ENCODE measurements at regions not wholly inside any gene's neighbourhood (a gene's known extent, or its start where the extent isn't known, plus 50 kb on each side); places are given as distances from the start of the nearest gene placed in this dataset.

DNA sequence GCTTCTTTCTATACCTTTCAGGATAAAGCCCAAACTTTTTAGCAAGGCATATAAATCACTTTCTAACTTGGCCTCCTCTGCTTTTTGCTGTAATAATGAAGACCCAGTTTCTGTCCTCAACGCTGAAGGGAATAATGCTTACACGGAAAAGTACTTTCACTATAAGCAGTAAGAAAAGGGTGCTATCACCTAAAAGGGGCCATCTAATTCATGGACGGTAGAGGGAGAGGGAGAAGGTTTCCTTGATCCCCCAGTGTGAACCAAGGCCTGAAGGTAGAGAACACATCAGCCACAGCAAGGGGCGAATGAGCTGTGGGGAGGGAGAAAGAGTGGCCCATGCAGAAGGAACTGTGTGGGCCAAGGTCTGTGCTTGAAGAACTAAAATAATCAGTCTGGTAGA is 417.7 kb upstream of the CLINT1 start:
- DNase-seq (ENCODE audit: low spot score in 2 of 2) (no peak), ATAC-seq (no peak)
- H3K36me3 Mint-ChIP-seq, result no peaks in the 10 kb centered on the region
- H3K4me1 Mint-ChIP-seq, result no peaks in the 10 kb centered on the region
- H3K27ac Mint-ChIP-seq, result no peak overlapping the region
- H3K9me3 Mint-ChIP-seq, result no peaks in the 10 kb centered on the region
- H3K4me3 Mint-ChIP-seq, result no peak overlapping the region

DNA sequence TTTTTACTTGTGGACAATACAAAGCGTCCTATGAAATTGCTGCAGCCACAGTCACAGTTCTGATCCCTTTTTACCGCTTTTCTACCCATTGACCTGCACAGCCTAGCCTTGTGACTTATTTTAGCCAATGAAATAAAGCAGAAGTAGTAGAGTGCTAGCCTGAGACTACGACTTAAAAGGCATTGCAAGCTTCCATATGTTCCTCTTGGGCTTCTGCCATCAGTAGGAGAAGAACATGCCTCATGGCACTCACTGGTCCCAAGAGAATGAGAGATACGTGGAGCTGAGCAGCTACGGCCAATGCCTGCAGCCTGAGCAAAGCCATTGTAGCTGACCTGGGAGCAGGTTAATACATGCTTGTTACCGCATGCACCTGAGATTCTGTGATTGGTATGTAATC is 416.6 kb upstream of the CLINT1 start:
- Mint-ChIP-seq H3K9me3 (no peaks in the 10 kb centered on the region), H3K27ac (no peak overlapping the region), H3K4me1 (no peaks in the 10 kb centered on the region), H3K36me3 (no peaks in the 10 kb centered on the region), H3K4me3 (no peak overlapping the region)
- no peak for DNase-seq (ENCODE audit: low spot score in 2 of 2)
- ATAC-seq, result no peak

DNA sequence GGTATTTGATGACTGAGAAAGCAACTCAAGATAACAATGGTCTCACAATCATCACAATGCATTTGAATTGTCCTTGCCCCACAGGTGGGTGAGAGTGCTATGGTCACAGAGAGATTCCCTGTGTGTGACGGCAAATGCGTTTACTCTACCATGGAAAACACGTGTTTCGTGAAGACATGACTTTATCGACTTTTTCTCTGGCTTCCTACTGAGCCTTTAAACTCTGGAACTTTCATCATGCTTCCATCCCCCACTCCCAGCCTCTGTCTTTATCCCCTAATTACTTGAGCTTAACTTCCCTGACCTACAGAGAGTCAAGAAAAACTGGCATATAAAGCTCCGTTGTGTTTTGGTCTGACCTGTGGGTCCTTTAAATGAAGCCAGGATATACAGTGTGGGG is 414.1 kb upstream of the CLINT1 start:
- DNase-seq (ENCODE audit: low spot score in 2 of 2), result no peak
- Mint-ChIP-seq H3K27ac (no peak overlapping the region), H3K4me3 (no peak overlapping the region), H3K36me3 (no peaks in the 10 kb centered on the region), H3K9me3 (no peaks in the 10 kb centered on the region), H3K4me1 (no peaks in the 10 kb centered on the region)
- no peak for ATAC-seq

DNA sequence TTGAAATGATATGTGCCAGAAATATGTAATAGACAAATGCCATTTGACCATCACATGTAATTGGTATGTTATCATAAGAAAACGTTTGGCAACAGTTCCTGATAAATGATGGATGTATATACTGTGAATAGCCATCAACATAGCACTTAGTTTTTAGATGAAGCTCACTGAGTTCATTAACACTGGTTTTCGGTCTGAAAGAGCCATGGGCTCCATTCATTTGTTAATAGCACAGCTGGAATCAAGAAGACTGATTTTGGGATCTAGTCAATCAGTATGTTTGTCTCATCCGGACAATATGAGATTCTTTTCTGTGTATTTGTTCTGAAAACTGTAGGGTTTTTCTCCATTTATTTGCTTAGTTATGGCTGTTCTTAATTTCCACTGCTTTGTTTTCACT is 413.5 kb upstream of the CLINT1 start:
- Mint-ChIP-seq H3K9me3 (no peaks in the 10 kb centered on the region), H3K27ac (no peak overlapping the region)

DNA sequence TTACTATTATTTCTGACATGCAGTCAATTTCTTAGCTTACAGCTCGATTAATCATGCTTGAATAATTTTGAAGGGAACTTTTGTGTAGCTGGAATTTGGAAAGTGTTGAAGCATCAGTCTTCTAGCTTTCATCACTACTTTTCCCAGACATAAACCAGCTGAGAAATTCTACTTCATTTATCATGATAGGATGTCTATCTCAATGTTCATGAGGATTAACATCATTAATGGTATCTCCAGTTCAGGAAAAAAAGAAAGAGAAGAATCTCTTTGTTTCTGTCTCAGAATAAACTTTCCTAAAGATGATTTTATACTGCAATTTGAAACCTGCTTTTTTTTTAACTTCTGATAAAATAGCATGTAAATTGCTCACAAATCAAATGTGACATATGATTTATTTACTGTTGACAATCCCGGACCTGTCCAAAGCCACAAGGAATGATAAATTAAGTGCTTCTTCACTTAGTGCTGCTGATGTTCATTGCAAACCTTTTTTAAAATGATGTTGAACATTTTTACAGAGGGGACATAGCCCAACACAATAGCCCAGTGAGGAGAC is 412.1 kb upstream of the CLINT1 start:
- no peaks in the 10 kb centered on the region for H3K9me3 Mint-ChIP-seq

More for the DNA sequence above, 413.5 kb upstream of the CLINT1 start:
- Mint-ChIP-seq H3K4me3 (no peak overlapping the region), H3K4me1 (no peaks in the 10 kb centered on the region), H3K36me3 (no peaks in the 10 kb centered on the region)
- ATAC-seq (no peak), DNase-seq (ENCODE audit: low spot score in 2 of 2) (no peak)

DNA sequence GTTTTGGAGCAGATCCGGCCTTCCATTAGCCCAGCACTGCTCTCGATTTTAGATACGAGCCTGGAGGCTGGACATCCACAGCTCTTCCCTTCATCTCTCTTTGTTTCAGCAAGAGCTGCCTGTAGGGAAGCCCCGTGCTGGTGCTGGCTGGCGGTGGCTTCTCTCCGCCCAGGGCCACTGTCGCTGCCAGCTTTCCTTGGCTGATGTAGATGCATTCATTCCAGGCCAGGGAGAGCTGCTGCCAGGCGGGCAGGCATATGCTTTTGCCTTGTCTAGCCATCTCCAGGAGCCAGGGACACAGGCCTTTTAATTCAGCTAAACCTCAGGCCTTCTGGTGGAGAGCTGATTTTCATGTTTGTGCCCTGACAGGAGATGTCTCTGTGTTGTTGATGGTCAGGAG is 409.3 kb upstream of the CLINT1 start:
- DNase-seq (ENCODE audit: low spot score in 2 of 2), result no peak
- Mint-ChIP-seq H3K4me3 (no peak overlapping the region), H3K4me1 (no peaks in the 10 kb centered on the region), H3K36me3 (no peaks in the 10 kb centered on the region), H3K27ac (no peak overlapping the region), H3K9me3 (no peaks in the 10 kb centered on the region)
- ATAC-seq, result no peak

More for the DNA sequence above, 412.1 kb upstream of the CLINT1 start:
- no peak overlapping the region for H3K27ac Mint-ChIP-seq
- no peak for ATAC-seq
- H3K4me1 Mint-ChIP-seq, result no peaks in the 10 kb centered on the region
- H3K36me3 Mint-ChIP-seq, result no peaks in the 10 kb centered on the region
- no peak overlapping the region for H3K4me3 Mint-ChIP-seq
- no peak for DNase-seq (ENCODE audit: low spot score in 2 of 2)

DNA sequence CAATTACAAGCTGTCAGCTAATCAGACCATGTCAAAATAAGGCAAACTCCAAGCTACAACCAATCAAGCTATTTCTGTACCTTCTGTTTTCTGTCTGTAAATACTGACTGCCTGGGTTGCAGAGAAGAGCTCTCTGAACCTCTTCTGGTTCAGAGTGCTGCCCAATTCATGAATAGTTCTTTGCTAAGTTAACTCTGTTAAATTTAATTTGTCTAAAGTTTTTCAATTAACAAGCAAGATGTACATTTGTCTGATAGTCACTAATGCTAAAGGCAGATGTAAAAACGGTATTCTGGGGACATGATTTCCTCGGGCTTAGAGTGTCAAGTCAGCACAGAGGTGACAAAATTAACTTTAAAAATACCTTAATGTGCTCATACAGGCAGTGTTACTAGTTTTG is 408.3 kb upstream of the CLINT1 start:
- Mint-ChIP-seq H3K4me1 (no peaks in the 10 kb centered on the region), H3K9me3 (no peaks in the 10 kb centered on the region), H3K36me3 (no peaks in the 10 kb centered on the region), H3K27ac (no peak overlapping the region), H3K4me3 (no peak overlapping the region)
- ATAC-seq (no peak), DNase-seq (ENCODE audit: low spot score in 2 of 2) (no peak)

DNA sequence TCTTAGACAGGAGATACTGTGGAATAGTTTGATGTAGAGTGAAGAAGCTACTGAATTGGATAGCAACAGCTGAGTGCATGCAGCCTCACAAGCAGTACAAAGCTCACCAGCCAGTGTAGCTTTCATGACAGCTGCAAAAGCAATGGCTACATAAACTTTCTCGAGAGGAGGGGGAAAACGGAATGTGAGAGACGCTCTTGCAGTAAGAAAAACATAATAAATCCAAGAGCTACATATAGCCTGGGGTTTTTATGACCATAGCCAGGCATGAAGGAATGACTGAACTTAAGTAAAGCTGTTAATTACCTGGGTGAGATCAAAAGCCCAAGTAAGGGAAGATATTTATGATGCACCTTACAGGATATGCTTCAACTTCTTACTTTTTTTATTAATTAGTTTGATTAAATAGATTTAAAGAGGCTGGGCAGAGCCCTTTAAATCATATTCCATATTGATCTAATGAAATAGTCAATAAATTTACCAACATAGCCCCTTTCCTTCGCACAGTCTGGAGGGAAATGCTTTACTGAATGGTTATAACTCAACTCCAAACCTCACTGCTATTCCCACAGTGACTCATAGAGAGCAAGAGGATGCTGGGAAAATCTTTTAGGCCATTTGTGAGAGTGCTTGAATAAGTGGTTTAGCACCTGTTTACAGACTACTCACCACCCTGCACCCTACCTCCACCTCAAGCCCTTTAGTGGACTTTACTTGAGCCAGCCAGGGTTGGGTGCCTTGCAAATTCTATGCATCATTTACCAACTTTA is 407.2 kb upstream of the CLINT1 start:
- Mint-ChIP-seq H3K27ac (no peak overlapping the region), H3K4me3 (no peak overlapping the region), H3K4me1 (no peaks in the 10 kb centered on the region), H3K36me3 (no peaks in the 10 kb centered on the region), H3K9me3 (no peaks in the 10 kb centered on the region)
- ATAC-seq (no peak), DNase-seq (ENCODE audit: low spot score in 2 of 2) (no peak)

DNA sequence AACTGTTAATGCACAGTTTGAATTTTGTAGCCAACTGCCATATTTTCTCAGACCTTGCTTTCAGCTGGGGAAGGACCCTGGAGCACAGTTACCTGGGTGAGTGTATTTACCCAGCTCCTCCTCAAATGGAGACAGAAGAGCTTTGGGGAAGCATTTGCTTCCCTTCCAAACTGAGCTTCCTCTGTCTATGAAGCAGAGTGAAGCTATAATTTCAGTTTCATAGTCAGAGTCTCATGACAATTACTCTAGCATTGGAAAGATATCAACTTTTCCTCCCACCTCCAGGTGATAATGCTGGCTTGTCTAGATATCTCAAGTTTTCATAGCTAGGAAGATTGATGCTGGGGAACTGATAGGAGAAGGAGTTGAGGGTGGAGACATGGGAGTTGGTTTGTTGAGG is 406.4 kb upstream of the CLINT1 start:
- H3K9me3 Mint-ChIP-seq, result no peaks in the 10 kb centered on the region
- ATAC-seq (no peak), DNase-seq (ENCODE audit: low spot score in 2 of 2) (no peak)
- H3K27ac Mint-ChIP-seq, result no peak overlapping the region
- H3K4me3 Mint-ChIP-seq, result no peak overlapping the region
- H3K36me3 Mint-ChIP-seq, result no peaks in the 10 kb centered on the region
- H3K4me1 Mint-ChIP-seq, result no peaks in the 10 kb centered on the region

DNA sequence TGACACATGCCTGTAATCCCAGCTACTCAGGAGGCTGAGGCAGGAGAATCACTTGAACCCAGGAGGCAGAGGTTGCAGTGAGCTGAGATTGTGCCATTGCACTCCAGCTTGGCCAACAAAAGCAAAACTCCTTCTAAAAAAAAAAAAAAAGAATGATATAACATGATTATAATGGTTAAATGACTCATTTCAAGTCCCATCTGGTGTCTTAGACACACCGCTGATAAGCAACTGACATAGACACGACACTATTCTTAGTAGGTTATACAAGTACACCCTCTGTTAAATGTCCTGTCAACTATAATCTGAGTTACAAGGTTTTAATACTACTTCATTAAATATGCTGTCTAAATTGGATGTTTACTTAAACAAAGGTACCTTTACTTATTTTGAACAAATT is 405.3 kb upstream of the CLINT1 start:
- H3K36me3 Mint-ChIP-seq, result no peaks in the 10 kb centered on the region

DNA sequence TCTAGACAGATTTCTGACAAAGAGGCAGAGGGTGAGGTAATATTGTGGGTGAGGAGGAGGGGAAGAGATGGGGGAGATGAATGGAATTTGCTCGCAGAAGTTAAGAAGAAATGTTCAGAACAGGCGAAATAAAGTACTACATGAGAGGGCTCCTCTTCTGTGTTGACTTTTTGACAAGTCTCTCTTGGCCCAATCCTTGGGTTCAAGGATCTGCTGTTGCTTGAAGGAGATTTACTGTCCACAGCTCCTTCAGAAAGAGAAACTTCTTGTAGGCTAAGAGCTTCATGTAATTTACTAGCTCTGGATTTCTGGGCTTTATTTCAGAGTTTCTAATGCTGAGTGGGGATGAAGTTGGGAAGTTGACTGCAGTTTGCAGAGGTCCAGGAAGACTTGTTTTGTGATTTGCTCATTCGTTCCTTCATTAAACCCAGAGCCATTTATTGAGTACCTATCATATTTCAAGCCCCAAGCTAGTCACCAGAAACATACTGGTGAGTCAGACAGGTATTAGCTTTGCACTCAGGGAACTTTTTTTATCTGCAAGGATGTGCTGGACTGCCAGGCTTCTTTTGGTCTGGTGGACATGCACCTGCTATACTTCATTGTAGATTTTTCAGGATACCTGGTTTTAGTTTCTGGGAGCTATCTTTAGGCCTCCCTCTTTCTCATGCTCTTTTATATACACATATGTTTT is 402.9 kb upstream of the CLINT1 start:
- no peak for DNase-seq (ENCODE audit: low spot score in 2 of 2)
- Mint-ChIP-seq H3K27ac (no peak overlapping the region), H3K36me3 (no peaks in the 10 kb centered on the region), H3K9me3 (no peaks in the 10 kb centered on the region), H3K4me1 (no peaks in the 10 kb centered on the region), H3K4me3 (no peak overlapping the region)
- ATAC-seq, result no peak

More for the DNA sequence above, 405.3 kb upstream of the CLINT1 start:
- DNase-seq (ENCODE audit: low spot score in 2 of 2), result no peak
- no peak overlapping the region for H3K4me3 Mint-ChIP-seq
- no peak for ATAC-seq
- no peaks in the 10 kb centered on the region for H3K4me1 Mint-ChIP-seq
- H3K27ac Mint-ChIP-seq, result no peak overlapping the region
- H3K9me3 Mint-ChIP-seq, result no peaks in the 10 kb centered on the region

DNA sequence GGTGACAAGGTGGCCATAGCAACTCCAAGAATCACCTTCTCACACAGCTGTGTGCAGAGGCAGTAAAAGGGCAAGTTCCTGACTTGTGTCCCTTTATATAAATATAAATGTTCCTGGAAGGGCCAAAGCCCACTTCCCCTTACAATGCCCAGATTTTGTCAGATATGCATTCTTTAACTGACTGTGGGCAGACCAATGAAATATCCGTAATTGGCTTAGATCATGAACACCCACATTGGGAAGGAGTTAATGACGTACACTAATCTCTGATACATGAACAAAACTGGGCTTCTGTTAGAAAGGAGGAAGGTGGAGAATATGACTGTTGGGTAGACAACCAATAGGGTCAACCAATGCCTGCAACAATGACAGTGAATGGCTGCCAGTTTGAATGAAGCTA is 397.2 kb upstream of the CLINT1 start:
- no peak for ATAC-seq
- H3K9me3 Mint-ChIP-seq, result no peaks in the 10 kb centered on the region
- DNase-seq (ENCODE audit: low spot score in 2 of 2), result no peak
- no peak overlapping the region for H3K4me3 Mint-ChIP-seq
- no peaks in the 10 kb centered on the region for H3K4me1 Mint-ChIP-seq
- no peaks in the 10 kb centered on the region for H3K36me3 Mint-ChIP-seq
- no peak overlapping the region for H3K27ac Mint-ChIP-seq

DNA sequence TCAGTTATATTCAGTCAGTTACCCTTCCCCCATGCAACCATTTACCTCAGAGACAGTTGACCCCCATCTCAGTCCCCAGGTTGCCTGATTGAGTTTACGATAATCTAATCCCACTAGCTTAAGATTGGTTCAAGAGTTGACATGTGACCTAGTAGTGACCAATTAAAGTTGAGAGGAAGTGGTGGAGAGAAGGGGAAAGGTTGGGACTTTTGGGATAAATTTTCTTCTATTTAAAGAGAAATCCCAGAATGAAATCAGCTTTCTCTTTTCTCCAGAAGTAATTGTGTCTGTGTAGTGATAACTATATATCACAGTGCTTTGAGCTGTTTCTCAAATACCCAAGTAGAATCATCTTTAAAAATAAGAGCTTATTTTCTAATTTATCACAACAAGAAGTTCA is 396.7 kb upstream of the CLINT1 start:
- DNase-seq (ENCODE audit: low spot score in 2 of 2) (no peak), ATAC-seq (no peak)
- Mint-ChIP-seq H3K27ac (no peak overlapping the region), H3K4me1 (no peaks in the 10 kb centered on the region), H3K4me3 (no peak overlapping the region), H3K9me3 (no peaks in the 10 kb centered on the region), H3K36me3 (no peaks in the 10 kb centered on the region)

DNA sequence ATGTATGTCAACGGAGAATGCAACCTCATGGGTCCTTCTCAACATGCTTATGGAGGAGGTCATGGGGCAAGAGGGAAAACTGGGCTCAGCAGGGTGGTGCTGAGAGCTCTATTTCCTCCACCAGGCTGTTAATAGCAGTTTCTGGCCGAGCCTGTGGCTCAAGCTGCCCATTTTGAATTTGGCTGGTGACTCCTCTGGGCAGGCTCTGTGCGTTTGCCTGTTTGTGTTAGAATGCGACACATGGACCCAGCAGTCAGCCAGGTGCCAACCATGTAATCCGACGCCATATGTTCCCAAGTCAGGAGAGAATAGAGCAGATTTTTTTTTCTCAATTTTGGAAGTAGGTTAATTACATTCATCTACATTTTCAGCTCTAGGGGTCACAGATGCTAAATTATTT is 387.7 kb upstream of the CLINT1 start:
- Mint-ChIP-seq H3K4me3 (no peak overlapping the region), H3K27ac (no peak overlapping the region), H3K9me3 (no peaks in the 10 kb centered on the region), H3K36me3 (no peaks in the 10 kb centered on the region), H3K4me1 (no peaks in the 10 kb centered on the region)
- DNase-seq (ENCODE audit: low spot score in 2 of 2), result no peak
- no peak for ATAC-seq

DNA sequence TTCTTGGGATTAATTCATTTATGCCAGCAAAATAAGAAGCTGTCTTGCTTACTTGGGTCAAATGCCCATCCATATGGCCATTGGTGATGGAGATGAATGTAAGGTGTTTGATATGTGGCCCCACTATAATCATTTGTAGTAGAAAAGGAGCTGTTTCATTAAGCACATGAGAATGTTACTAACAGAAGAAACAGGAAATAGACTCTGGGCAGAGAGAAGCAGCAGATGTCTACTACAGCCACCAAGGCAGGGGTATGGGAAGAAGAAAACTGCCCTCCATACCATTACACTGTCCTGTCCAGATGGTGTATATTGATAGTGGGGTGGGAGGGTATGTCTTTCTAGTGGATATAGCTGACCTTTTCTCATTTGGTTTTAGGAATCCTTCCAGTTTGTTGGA is 386.6 kb upstream of the CLINT1 start:
- ATAC-seq (no peak), DNase-seq (ENCODE audit: low spot score in 2 of 2) (no peak)
- Mint-ChIP-seq H3K9me3 (no peaks in the 10 kb centered on the region), H3K36me3 (no peaks in the 10 kb centered on the region), H3K4me1 (no peaks in the 10 kb centered on the region), H3K4me3 (no peak overlapping the region), H3K27ac (no peak overlapping the region)

DNA sequence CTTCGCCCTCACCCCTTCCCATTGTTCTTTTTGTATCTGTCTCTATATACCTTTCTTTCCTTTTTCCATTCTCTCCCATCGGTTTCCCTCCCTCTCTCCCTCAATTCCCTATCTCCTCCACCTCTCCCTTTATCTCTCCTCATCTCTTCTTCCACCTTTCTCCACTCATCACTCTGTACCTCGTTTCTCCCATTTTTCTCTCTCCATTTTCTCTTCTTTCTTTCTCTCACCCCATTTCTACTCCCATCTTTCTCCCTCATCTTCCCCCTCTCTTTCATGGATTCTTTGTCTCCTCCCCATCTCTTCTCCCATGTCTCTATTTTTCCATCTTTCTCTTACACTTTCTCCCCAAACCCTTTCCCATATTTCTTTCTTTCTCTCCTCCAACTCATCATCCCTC is 385.9 kb upstream of the CLINT1 start:
- Mint-ChIP-seq H3K27ac (no peak overlapping the region), H3K4me1 (no peaks in the 10 kb centered on the region), H3K4me3 (no peak overlapping the region), H3K9me3 (no peaks in the 10 kb centered on the region), H3K36me3 (no peaks in the 10 kb centered on the region)
- DNase-seq (ENCODE audit: low spot score in 2 of 2) (no peak), ATAC-seq (no peak)

All from stimulated activated effector memory CD8-positive, alpha-beta T cell treated with anti-CD3 and anti-CD28 coated beads, Interleukin-12 subunit alpha, Interleukin-12 subunit beta, amount 100 ng/mL, for 72 hours (primary cell).